KMS-11 (cell line): ENCODE measurements at regions not wholly inside any gene's neighbourhood (a gene's known extent, or its start where the extent isn't known, plus 50 kb on each side); places are given as distances from the start of the nearest gene placed in this dataset.

Experiments
- H2AFZ ChIP-seq: fragments of 200-600 bp; sonication (generic); 2 replicates; pipeline ENCODE4 v1.6.1; 2016; ENCODE audit warnings: antibody characterized with exemption, mixed run types, low read depth
- H3K27ac ChIP-seq: fragments of 200-600 bp; sonication (generic); 2 replicates; pipeline ENCODE4 v1.6.1; 2016; ENCODE audit warnings: mild to moderate bottlenecking, mixed run types
- H3K27me3 ChIP-seq: fragments of 200-600 bp; sonication (generic); 2 replicates; pipeline ENCODE4 v1.6.1; 2017; ENCODE audit warnings: mild to moderate bottlenecking, low read depth, mixed run types, moderate library complexity; ENCODE audit not compliant: insufficient read depth
- H3K36me3 ChIP-seq: fragments of 200-600 bp; sonication (generic); 2 replicates; pipeline ENCODE4 v1.6.1; 2017; ENCODE audit warnings: mild to moderate bottlenecking, mixed run types; ENCODE audit not compliant: insufficient read depth
- H3K4me1 ChIP-seq: fragments of 200-600 bp; sonication (generic); 2 replicates; pipeline ENCODE4 v1.6.1; 2016; ENCODE audit warnings: mild to moderate bottlenecking, low read depth, mixed run types; ENCODE audit not compliant: poor library complexity, severe bottlenecking
- H3K4me2 ChIP-seq: fragments of 200-600 bp; sonication (generic); 2 replicates; pipeline ENCODE4 v1.7.0; 2016; ENCODE audit warnings: mild to moderate bottlenecking, mixed run types
- H3K4me3 ChIP-seq: fragments of 200-600 bp; sonication (generic); IDR thresholded peaks from 2 replicates; pipeline ENCODE4 v1.6.1; 2017; ENCODE audit warnings: low read depth, low read length, mixed read lengths; ENCODE audit not compliant: insufficient read depth
- H3K79me2 ChIP-seq: fragments of 200-600 bp; sonication (generic); 2 replicates; pipeline ENCODE4 v1.6.1; 2016; ENCODE audit warnings: low read depth, mixed run types; ENCODE audit not compliant: insufficient read depth
- H3K9ac ChIP-seq: fragments of 200-600 bp; sonication (generic); 2 replicates; pipeline ENCODE4 v1.6.1; 2016; ENCODE audit warnings: mild to moderate bottlenecking, mixed run types
- H4K20me1 ChIP-seq: fragments of 200-600 bp; sonication (generic); 2 replicates; pipeline ENCODE4 v1.6.1; 2016; ENCODE audit warnings: mild to moderate bottlenecking, mixed run types; ENCODE audit not compliant: insufficient read depth
- TF ChIP-seq, protein P1 (sequence below): fragments of 200-600 bp; sonication (generic); conservative IDR thresholded peaks from 2 replicates; pipeline ENCODE4 v1.6.1; 2017; ENCODE audit warnings: low read depth, mild to moderate bottlenecking, antibody characterized with exemption, low read length, moderate library complexity, mixed read lengths

DNA sequence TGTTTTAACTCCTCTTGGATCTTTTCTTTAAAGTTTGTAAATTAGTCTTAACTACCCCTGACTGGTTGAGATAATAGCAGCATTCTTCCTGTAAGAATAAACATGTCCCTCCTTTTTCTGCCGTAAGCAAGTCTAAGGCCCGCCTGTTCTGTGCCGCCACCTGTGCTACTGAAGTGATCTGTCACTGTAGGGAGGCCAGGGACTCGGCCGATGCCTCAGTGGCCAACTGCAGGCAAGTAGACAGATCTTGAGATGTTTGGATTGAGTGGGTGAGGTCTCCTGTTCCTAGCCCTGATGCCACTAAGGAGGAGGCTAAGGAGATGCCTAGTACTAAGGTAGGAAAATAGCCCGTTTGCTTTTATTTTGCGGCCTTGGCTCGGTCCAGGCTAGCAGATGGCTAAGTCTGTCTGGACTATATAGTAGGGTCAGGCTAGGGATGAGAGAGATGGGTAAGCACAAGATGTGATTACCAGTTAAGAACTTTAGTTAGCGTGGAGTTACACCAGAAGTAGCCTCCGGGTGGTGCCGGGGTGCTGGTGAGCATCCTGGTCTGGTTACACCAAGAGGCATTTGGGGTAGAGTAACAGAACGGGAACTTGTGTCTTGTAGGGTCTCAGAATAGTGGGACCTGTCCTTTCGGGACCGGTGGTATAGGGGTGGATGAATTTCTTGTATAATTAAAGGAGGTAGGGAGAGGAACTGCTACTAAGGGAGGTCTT, 584.2 kb downstream of the SUCLG1 start:
- Histone ChIP-seq H3K27ac (no peak overlapping the region), H3K4me2 (no peak overlapping the region), H3K4me1 (no peaks in the 10 kb centered on the region), H3K4me3 (no peak overlapping the region), H3K27me3 (no peaks in the 10 kb centered on the region), H2AFZ (no peak overlapping the region), H3K36me3 (no peaks in the 10 kb centered on the region), H3K9ac (no peak overlapping the region), H4K20me1 (no peaks in the 10 kb centered on the region), H3K79me2 (no peaks in the 10 kb centered on the region)
- TF ChIP-seq, protein P1, sequence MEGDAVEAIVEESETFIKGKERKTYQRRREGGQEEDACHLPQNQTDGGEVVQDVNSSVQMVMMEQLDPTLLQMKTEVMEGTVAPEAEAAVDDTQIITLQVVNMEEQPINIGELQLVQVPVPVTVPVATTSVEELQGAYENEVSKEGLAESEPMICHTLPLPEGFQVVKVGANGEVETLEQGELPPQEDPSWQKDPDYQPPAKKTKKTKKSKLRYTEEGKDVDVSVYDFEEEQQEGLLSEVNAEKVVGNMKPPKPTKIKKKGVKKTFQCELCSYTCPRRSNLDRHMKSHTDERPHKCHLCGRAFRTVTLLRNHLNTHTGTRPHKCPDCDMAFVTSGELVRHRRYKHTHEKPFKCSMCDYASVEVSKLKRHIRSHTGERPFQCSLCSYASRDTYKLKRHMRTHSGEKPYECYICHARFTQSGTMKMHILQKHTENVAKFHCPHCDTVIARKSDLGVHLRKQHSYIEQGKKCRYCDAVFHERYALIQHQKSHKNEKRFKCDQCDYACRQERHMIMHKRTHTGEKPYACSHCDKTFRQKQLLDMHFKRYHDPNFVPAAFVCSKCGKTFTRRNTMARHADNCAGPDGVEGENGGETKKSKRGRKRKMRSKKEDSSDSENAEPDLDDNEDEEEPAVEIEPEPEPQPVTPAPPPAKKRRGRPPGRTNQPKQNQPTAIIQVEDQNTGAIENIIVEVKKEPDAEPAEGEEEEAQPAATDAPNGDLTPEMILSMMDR, result no peak

- Histone ChIP-seq H3K9ac (no peak overlapping the region), H3K4me2 (no peak overlapping the region), H3K4me3 (no peak overlapping the region), H2AFZ (no peak overlapping the region), H3K36me3 (no peaks in the 10 kb centered on the region), H4K20me1 (no peaks in the 10 kb centered on the region), H3K79me2 (no peaks in the 10 kb centered on the region), H3K27me3 (no peaks in the 10 kb centered on the region), H3K27ac (no peak overlapping the region), H3K4me1 (no peaks in the 10 kb centered on the region)
- TF ChIP-seq, protein P1, result no peak
These were observed 585.0 kb downstream of the SUCLG1 start for GRCh38 chr2:83874066-83874465.

GRCh38 chr2:83873110-83873509, 586.0 kb downstream of the SUCLG1 start:
- Histone ChIP-seq H3K4me3 (no peak overlapping the region), H3K27me3 (no peaks in the 10 kb centered on the region), H3K4me2 (no peak overlapping the region), H2AFZ (no peak overlapping the region), H3K4me1 (no peaks in the 10 kb centered on the region), H4K20me1 (no peaks in the 10 kb centered on the region), H3K36me3 (no peaks in the 10 kb centered on the region), H3K79me2 (no peaks in the 10 kb centered on the region), H3K27ac (no peak overlapping the region), H3K9ac (no peak overlapping the region)
- TF ChIP-seq, protein P1, result no peak

- Histone ChIP-seq H3K9ac (no peak overlapping the region), H3K79me2 (no peaks in the 10 kb centered on the region), H3K36me3 (no peaks in the 10 kb centered on the region), H3K4me1 (no peaks in the 10 kb centered on the region), H3K27me3 (no peaks in the 10 kb centered on the region), H3K4me2 (no peak overlapping the region), H4K20me1 (no peaks in the 10 kb centered on the region), H3K27ac (no peak overlapping the region), H2AFZ (no peak overlapping the region), H3K4me3 (no peak overlapping the region)
- TF ChIP-seq, protein P1, result no peak
These were observed 592.9 kb downstream of the SUCLG1 start for GRCh38 chr2:83866211-83866610.
